Gastroesophageal sphincter (tissue), 4 donors: ENCODE measurements at regions not wholly inside any gene's neighbourhood (a gene's known extent, or its start where the extent isn't known, plus 50 kb on each side); places are given as distances from the start of the nearest gene placed in this dataset.

Experiments used
- ATAC-seq: fragments of 150-250 bp; one replicate; pipeline ENCODE4 v1.9.1; 2016; ENCODE audit warnings: mild to moderate bottlenecking, moderate library complexity
- H3K27ac ChIP-seq, 4 donors: fragments of 200-600 bp; sonication (generic) in 3 of 4; 1 replicate in 3 of 4; 2 replicates in 1 of 4; pipeline ENCODE4 v1.5.1; 2016 to 2019
- H3K27me3 ChIP-seq: fragments of 200-600 bp; sonication (generic); one replicate; pipeline ENCODE4 v1.5.1; 2019
- H3K36me3 ChIP-seq, 2 donors: fragments of 200-600 bp; sonication (generic); one replicate each; pipeline ENCODE4 v1.5.1; 2019; ENCODE audit warnings: control low read depth in 1 of 2
- H3K4me1 ChIP-seq, 3 donors: fragments of 200-600 bp; sonication (generic); 1 replicate in 2 of 3; 2 replicates in 1 of 3; pipeline ENCODE4 v1.5.1; 2016 to 2019; ENCODE audit warnings: control low read depth in 2 of 3
- H3K4me3 ChIP-seq, 2 donors: fragments of 200-600 bp; sonication (generic); one replicate each; pipeline ENCODE4 v1.5.1; 2019; ENCODE audit warnings: mild to moderate bottlenecking in 1 of 2, moderate library complexity in 1 of 2
- H3K9me3 ChIP-seq, 3 donors: fragments of 200-600 bp; sonication (generic); one replicate each; pipeline ENCODE4 v1.5.1; 2017 to 2019; ENCODE audit warnings: control low read depth in 2 of 3
- CTCF ChIP-seq, 4 experiments: fragments of 200-600 bp in 2 of 4; fragments of 450-650 bp in 2 of 4; sonication (generic) in 1 of 4; IDR thresholded peaks; one replicate each; pipeline ENCODE4 v1.5.1; 2017 to 2019; ENCODE audit warnings: antibody characterized with exemption in 4 of 4, mild to moderate bottlenecking in 2 of 4, moderate library complexity in 2 of 4
- EP300 ChIP-seq: sonication (generic); formaldehyde crosslinking; IDR thresholded peaks from one replicate; pipeline ENCODE4 v1.6.1; 2017; ENCODE audit warnings: antibody characterized with exemption, mild to moderate bottlenecking
- POLR2A ChIP-seq, 2 donors: fragments of 450-650 bp; IDR thresholded peaks; one replicate each; pipeline ENCODE4 v1.6.1; 2017; ENCODE audit warnings: antibody characterized with exemption in 2 of 2, mild to moderate bottlenecking in 2 of 2, moderate library complexity in 1 of 2
- POLR2AphosphoS5 ChIP-seq: sonication (generic); formaldehyde crosslinking; IDR thresholded peaks from one replicate; pipeline ENCODE4 v1.6.1; 2017; ENCODE audit warnings: antibody characterized with exemption
- WGBS, 2 donors: methylation state at CpG; one replicate each; pipeline ENCODE4 v1.1.5; 2018; ENCODE audit warnings: low coverage in 1 of 2; 5-methylcytosine and 5-hydroxymethylcytosine counted together

GRCh38 chr10:60684091-60684490, 94.2 kb upstream of the CDK1 start:
- no peaks in the 10 kb centered on the region for H3K36me3 ChIP-seq
- no peaks in the 10 kb centered on the region for H3K4me1 ChIP-seq
- ATAC-seq, result no peak
- WGBS, 2 donors, result 87 to 96% methylated on average over 3 to 12 of the region's 15 CpGs
- H3K9me3 ChIP-seq, result peaks cover 0 to 11% (median 0%) of the 10 kb centered on the region in 3 donors
- no peak overlapping the region for H3K27ac ChIP-seq
- H3K4me3 ChIP-seq, result no peak overlapping the region
- H3K27me3 ChIP-seq, result no peaks in the 10 kb centered on the region
- TF ChIP-seq POLR2A (IDR thresholded peaks at IDR 0.05), result no peak
- no peak for TF ChIP-seq POLR2AphosphoS5
- no peak for TF ChIP-seq EP300
- no peak for TF ChIP-seq CTCF (IDR thresholded peaks at IDR 0.05)

GRCh38 chr10:60681103-60681502, 97.2 kb upstream of the CDK1 start:
- peaks cover 0 to 15% (median 0%) of the 10 kb centered on the region in 3 donors for H3K9me3 ChIP-seq
- no peaks in the 10 kb centered on the region for H3K4me1 ChIP-seq
- H3K36me3 ChIP-seq, result no peaks in the 10 kb centered on the region
- 77 to 82% methylated on average over 2 of the region's 2 CpGs for whole genome bisulfite sequencing, 2 donors
- H3K4me3 ChIP-seq, result no peak overlapping the region
- ATAC-seq, result no peak
- no peak for TF ChIP-seq CTCF (IDR thresholded peaks at IDR 0.05)
- TF ChIP-seq EP300, result no peak
- no peak for TF ChIP-seq POLR2A (IDR thresholded peaks at IDR 0.05)
- TF ChIP-seq POLR2AphosphoS5, result no peak
- H3K27ac ChIP-seq, result no peak overlapping the region
- H3K27me3 ChIP-seq, result no peaks in the 10 kb centered on the region

- Histone ChIP-seq H3K9me3 (peaks cover 0 to 15% (median 0%) of the 10 kb centered on the region in 3 donors), H3K27me3 (no peaks in the 10 kb centered on the region), H3K27ac (no peak overlapping the region), H3K36me3 (no peaks in the 10 kb centered on the region), H3K4me3 (no peak overlapping the region), H3K4me1 (no peaks in the 10 kb centered on the region)
- TF ChIP-seq POLR2AphosphoS5, result no peak
- TF ChIP-seq CTCF (IDR thresholded peaks at IDR 0.05), result no peak
- no peak for TF ChIP-seq EP300
- TF ChIP-seq POLR2A (IDR thresholded peaks at IDR 0.05), result no peak
- ATAC-seq, result no peak
- 49 to 76% methylated on average over 4 to 8 of the region's 10 CpGs for WGBS, 2 donors
Measured at GRCh38 chr10:60679388-60679990, 98.8 kb upstream of the CDK1 start.

- no peak for ATAC-seq
- WGBS, 2 donors, result 72 to 89% methylated on average over 4 of the region's 4 CpGs
- H3K27ac ChIP-seq, result no peak overlapping the region
- no peaks in the 10 kb centered on the region for H3K4me1 ChIP-seq
- H3K36me3 ChIP-seq, result no peaks in the 10 kb centered on the region
- H3K9me3 ChIP-seq, result peaks cover 0 to 15% (median 0%) of the 10 kb centered on the region in 3 donors
- no peak for TF ChIP-seq EP300
- TF ChIP-seq POLR2A (IDR thresholded peaks at IDR 0.05), result no peak
- TF ChIP-seq POLR2AphosphoS5, result no peak
- TF ChIP-seq CTCF (IDR thresholded peaks at IDR 0.05), result no peak
- no peaks in the 10 kb centered on the region for H3K27me3 ChIP-seq
- H3K4me3 ChIP-seq, result no peak overlapping the region
Measured at GRCh38 chr10:60678978-60679377, 99.3 kb upstream of the CDK1 start.

GRCh38 chr10:60677531-60678129, 100.6 kb upstream of the CDK1 start:
- H3K4me3 ChIP-seq, result no peak overlapping the region
- ATAC-seq, result no peak

More at GRCh38 chr10:60677531-60678129, 100.6 kb upstream of the CDK1 start:
- TF ChIP-seq EP300 (no peak), CTCF (IDR thresholded peaks at IDR 0.05) (no peak), POLR2AphosphoS5 (no peak), POLR2A (IDR thresholded peaks at IDR 0.05) (no peak)
- Histone ChIP-seq H3K4me1 (no peaks in the 10 kb centered on the region), H3K27me3 (no peaks in the 10 kb centered on the region), H3K27ac (no peak overlapping the region), H3K36me3 (no peaks in the 10 kb centered on the region), H3K9me3 (peaks cover 0 to 15% (median 0%) of the 10 kb centered on the region in 3 donors)
- WGBS, 2 donors, result 62 to 65% methylated on average over 4 of the region's 4 CpGs
